RWPE2 (cell line): ENCODE measurements at regions not wholly inside any gene's neighbourhood (a gene's known extent, or its start where the extent isn't known, plus 50 kb on each side); places are given as distances from the start of the nearest gene placed in this dataset.
A peak's percentile ranks its signal among the peaks of the same experiment; 100 is the strongest.

ENCODE experiments used
- ATAC-seq: fragments of 200-7000 bp; cut with Tn5 transposase; 3 replicates; pipeline ENCODE4 v1.9.1; 2021; ENCODE audit warnings: low read depth
- DNase-seq: peaks from one replicate; pipeline ENCODE4 v3.0.0-alpha.2; 2020; ENCODE audit warnings: low spot score
- H3K27ac ChIP-seq: fragments of 450-650 bp; 2 replicates; pipeline ENCODE4 v1.5.1; 2017; ENCODE audit warnings: mild to moderate bottlenecking; ENCODE audit not compliant: poor library complexity, severe bottlenecking
- H3K27me3 ChIP-seq: fragments of 250-450 bp; sonication (Bioruptor Pico); 2 replicates; pipeline ENCODE4 v1.5.1; 2021; ENCODE audit warnings: mild to moderate bottlenecking, moderate library complexity; ENCODE audit not compliant: insufficient read depth, poor library complexity, severe bottlenecking
- H3K36me3 ChIP-seq: fragments of 250-450 bp; sonication (Bioruptor Pico); 2 replicates; pipeline ENCODE4 v1.5.1; 2020; ENCODE audit warnings: low read depth, mild to moderate bottlenecking, moderate library complexity
- H3K4me1 ChIP-seq: fragments of 250-450 bp; sonication (Bioruptor Pico); 2 replicates; pipeline ENCODE4 v1.5.1; 2021; ENCODE audit warnings: mild to moderate bottlenecking, moderate library complexity; ENCODE audit not compliant: insufficient read depth, poor library complexity, severe bottlenecking
- H3K4me3 ChIP-seq: fragments of 250-450 bp; sonication (Bioruptor Pico); 2 replicates; pipeline ENCODE4 v1.5.1; 2021; ENCODE audit warnings: mild to moderate bottlenecking, moderate library complexity; ENCODE audit not compliant: severe bottlenecking
- H3K9me3 ChIP-seq: fragments of 250-450 bp; sonication (Bioruptor Pico); 2 replicates; pipeline ENCODE4 v1.5.1; 2021; ENCODE audit warnings: mild to moderate bottlenecking, moderate library complexity; ENCODE audit not compliant: severe bottlenecking
- TF ChIP-seq, protein P1 (sequence below): fragments of 450-650 bp; IDR thresholded peaks from one replicate; pipeline ENCODE4 v1.5.1; 2017; ENCODE audit warnings: mild to moderate bottlenecking, moderate library complexity; ENCODE audit not compliant: poor library complexity, severe bottlenecking

DNA sequence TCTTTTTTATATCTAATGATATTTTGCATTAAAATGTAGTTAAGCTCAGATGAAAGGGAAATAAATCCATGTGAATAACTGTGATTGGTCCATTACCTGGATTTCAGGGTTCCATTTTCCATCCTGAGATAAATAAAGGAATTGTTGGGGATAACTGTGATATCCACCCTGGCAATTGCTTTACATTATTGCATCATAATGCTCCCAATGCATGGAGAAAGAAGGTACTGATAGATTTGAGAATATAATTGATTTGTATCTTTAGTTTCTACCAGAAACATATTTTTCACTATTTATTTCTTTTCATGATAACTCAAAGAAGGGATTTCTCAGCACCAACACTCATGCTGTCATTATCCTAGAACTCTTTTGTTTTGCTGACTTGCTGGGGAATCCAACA, 102.0 kb upstream of the KCNQ5 start:
- Histone ChIP-seq H3K9me3 (no peaks in the 10 kb centered on the region), H3K27ac (no peak overlapping the region), H3K36me3 (no peaks in the 10 kb centered on the region), H3K4me3 (no peak overlapping the region), H3K4me1 (no peaks in the 10 kb centered on the region), H3K27me3 (no peaks in the 10 kb centered on the region)
- TF ChIP-seq, protein P1, sequence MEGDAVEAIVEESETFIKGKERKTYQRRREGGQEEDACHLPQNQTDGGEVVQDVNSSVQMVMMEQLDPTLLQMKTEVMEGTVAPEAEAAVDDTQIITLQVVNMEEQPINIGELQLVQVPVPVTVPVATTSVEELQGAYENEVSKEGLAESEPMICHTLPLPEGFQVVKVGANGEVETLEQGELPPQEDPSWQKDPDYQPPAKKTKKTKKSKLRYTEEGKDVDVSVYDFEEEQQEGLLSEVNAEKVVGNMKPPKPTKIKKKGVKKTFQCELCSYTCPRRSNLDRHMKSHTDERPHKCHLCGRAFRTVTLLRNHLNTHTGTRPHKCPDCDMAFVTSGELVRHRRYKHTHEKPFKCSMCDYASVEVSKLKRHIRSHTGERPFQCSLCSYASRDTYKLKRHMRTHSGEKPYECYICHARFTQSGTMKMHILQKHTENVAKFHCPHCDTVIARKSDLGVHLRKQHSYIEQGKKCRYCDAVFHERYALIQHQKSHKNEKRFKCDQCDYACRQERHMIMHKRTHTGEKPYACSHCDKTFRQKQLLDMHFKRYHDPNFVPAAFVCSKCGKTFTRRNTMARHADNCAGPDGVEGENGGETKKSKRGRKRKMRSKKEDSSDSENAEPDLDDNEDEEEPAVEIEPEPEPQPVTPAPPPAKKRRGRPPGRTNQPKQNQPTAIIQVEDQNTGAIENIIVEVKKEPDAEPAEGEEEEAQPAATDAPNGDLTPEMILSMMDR, result no peak
- ATAC-seq, result no peak
- DNase-seq, result no peak

DNA sequence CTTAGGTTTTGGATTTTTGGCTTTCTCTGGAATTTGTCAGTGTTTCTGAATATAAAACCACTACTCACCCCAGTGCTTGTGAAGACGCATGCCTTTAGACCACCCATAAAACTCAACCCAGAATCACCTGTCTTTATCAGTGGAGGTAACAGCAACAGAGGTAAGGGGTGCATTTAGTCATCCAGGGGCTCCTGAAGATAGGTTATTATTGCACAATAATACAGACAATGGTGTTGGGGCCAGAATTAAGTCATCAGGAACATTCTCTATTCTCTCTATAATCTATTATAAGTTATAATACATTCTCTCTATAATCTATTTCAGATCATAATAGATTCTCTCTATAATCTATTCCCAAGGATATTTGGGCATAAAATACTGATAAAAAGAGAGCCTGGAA, 100.2 kb upstream of the KCNQ5 start:
- no peaks in the 10 kb centered on the region for H3K4me1 ChIP-seq
- H3K27me3 ChIP-seq, result no peaks in the 10 kb centered on the region
- no peaks in the 10 kb centered on the region for H3K9me3 ChIP-seq
- TF ChIP-seq, protein P1, result no peak
- no peak overlapping the region for H3K4me3 ChIP-seq
- no peak for DNase-seq
- no peak for ATAC-seq
- no peak overlapping the region for H3K27ac ChIP-seq
- H3K36me3 ChIP-seq, result no peaks in the 10 kb centered on the region

GRCh38 chr6:72522735-72523141, 99.1 kb upstream of the KCNQ5 start:
- no peaks in the 10 kb centered on the region for H3K9me3 ChIP-seq
- ATAC-seq (no peak), DNase-seq (no peak)
- TF ChIP-seq, protein P1, result peak; percentile 9
- H3K27ac ChIP-seq, result no peak overlapping the region
- no peaks in the 10 kb centered on the region for H3K27me3 ChIP-seq
- H3K36me3 ChIP-seq, result no peaks in the 10 kb centered on the region
- H3K4me1 ChIP-seq, result no peaks in the 10 kb centered on the region
- H3K4me3 ChIP-seq, result no peak overlapping the region

DNA sequence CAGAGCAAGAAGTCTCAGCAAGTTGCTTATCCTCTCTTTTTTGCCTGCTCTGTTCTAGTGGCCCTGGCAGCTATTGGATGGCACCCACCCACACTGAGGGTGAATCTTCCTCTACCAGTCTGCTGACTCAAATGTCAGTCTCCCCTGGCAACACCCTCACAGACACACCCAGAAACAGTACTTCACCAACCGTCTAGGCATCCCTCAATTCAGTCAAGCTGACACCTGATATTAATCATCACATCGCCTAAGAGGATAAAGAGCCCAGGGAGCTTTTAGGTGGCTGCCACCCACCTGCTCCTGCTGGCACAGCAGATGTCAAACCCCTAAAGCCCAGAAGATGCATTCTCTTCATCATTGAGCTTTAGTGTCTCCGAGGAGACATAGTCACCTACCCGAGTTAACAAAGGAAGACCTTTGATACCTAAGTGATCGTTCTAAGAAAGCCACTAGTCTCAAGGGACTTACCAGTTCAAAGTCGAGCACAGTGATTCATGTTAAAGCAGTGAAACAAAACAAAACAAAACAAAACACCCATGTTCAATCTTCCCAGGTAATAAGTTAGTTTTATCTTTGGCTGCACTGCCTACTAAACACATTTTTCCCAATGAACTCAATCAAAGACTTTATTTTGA, 97.7 kb upstream of the KCNQ5 start:
- no peaks in the 10 kb centered on the region for H3K27me3 ChIP-seq
- no peaks in the 10 kb centered on the region for H3K36me3 ChIP-seq
- no peak overlapping the region for H3K4me3 ChIP-seq
- H3K9me3 ChIP-seq, result no peaks in the 10 kb centered on the region
- ATAC-seq (peak; percentile 58; the same call in 2 of the 3 replicates), DNase-seq (no peak)
- TF ChIP-seq, protein P1, result no peak
- no peaks in the 10 kb centered on the region for H3K4me1 ChIP-seq
- H3K27ac ChIP-seq, result no peak overlapping the region

DNA sequence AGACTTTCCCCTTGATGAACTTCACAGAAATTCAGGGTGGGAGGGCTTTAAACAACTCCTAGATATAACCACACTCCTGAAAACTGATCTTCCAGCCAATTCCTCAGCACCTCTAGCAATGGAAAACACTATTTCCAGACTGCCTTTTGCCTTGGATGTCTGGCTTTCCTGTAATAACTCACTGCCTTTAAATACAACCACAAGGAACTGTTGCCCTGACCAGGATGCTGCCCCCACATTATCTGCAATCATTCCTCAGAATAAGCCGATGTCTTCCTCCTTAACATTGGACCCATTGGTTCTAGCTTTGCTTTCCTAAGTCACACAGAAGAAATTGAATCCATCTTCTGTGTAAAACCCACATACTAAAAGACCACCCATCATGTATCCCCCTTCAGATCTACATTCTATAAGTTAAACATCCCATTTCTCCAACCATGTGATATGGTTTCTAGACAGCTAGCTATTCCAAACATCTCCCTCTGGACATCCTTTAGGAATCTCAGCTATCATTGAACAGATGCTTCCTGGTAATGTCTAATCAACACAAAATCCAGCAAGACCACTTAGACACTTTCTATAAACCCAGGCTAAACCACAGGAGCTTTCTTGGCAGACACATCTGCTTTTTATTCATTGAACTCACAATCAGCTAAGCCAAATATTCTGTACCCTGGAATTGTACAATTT, 95.9 kb upstream of the KCNQ5 start:
- H3K4me1 ChIP-seq, result peaks cover 8% of the 10 kb centered on the region
- H3K36me3 ChIP-seq, result no peaks in the 10 kb centered on the region
- ATAC-seq (no peak), DNase-seq (no peak)
- no peak overlapping the region for H3K4me3 ChIP-seq
- TF ChIP-seq, protein P1, result no peak
- H3K27ac ChIP-seq, result no peak overlapping the region
- H3K9me3 ChIP-seq, result no peaks in the 10 kb centered on the region
- no peaks in the 10 kb centered on the region for H3K27me3 ChIP-seq
